ENCODE measurements at regions not wholly inside any gene's neighbourhood (a gene's known extent, or its start where the extent isn't known, plus 50 kb on each side); places are given as distances from the start of the nearest gene placed in this dataset.
"Not testable (repeated sequence)": the region's sequence is repeated elsewhere in the genome, so short reads cannot be mapped to it uniquely, and the experiment has no call there.

DNA sequence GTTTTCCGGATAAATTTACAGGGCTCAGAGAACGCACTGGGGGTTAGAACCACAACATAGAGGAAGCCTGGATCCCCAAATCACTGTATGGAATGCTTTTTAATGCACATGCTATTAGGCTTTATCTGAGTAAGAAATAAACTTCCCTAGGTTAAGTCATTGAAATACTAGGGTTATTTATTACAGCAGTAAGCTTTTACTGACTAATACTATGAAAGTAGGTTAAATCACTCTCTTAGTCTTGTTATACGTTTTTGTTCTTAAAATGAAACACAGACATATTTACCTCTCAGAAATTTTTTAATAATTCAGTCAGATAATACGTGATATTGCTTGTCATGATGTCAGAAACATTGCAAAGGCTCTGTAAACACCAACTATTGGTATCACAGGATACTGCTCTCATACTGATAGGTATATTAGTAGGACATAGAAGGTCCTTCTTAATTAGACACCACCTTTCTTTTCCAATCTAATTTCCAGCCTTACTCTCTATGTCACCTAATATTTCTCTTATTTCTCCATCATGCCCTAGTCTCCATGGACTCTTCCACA, 162.7 kb upstream of the NYAP2 start:
- no peaks in the 10 kb centered on the region for H3K36me3 ChIP-seq (ENCODE audit: insufficient read depth, low read length)
- no peaks in the 10 kb centered on the region for H3F3A ChIP-seq (ENCODE audit: insufficient read depth, low read length)
- H3K79me2 ChIP-seq (ENCODE audit: insufficient read depth, low read length): no peaks in the 10 kb centered on the region
- H3K9me3 ChIP-seq (ENCODE audit: low read length): no peaks in the 10 kb centered on the region
- H3K4me1 ChIP-seq (ENCODE audit: insufficient read depth, low read length, severe bottlenecking): no peaks in the 10 kb centered on the region
- H4K20me1 ChIP-seq (ENCODE audit: insufficient read depth, low read length): no peaks in the 10 kb centered on the region
- no peak overlapping the region for H3K4me2 ChIP-seq (ENCODE audit: low read length)
- H2AFZ ChIP-seq (ENCODE audit: low read length): no peak overlapping the region
- H3K9me2 ChIP-seq (ENCODE audit: low read depth, low read length): no peaks in the 10 kb centered on the region
- TF ChIP-seq CTCF (IDR thresholded peaks at IDR 0.05; ENCODE audit: low read length) (no peak), EZH2 (IDR thresholded peaks at IDR 0.05; ENCODE audit: borderline replicate concordance, low read length) (no peak)
- no peak overlapping the region for H3K27ac ChIP-seq (ENCODE audit: low read depth, low read length, poor library complexity, severe bottlenecking)
- no peak overlapping the region for H3K4me3 ChIP-seq (ENCODE audit: low read depth, low read length, poor library complexity, severe bottlenecking)
- no peaks in the 10 kb centered on the region for H3K27me3 ChIP-seq (ENCODE audit: insufficient read depth, low read length)
- H3K9ac ChIP-seq (ENCODE audit: low read length): no peak overlapping the region

GRCh38 chr2:225233234-225233633, 166.3 kb upstream of the NYAP2 start:
- no peaks in the 10 kb centered on the region for H4K20me1 ChIP-seq (ENCODE audit: insufficient read depth, low read length)
- H2AFZ ChIP-seq (ENCODE audit: low read length): no peak overlapping the region
- H3K9ac ChIP-seq (ENCODE audit: low read length): no peak overlapping the region
- no peak overlapping the region for H3K4me3 ChIP-seq (ENCODE audit: low read depth, low read length, poor library complexity, severe bottlenecking)
- no peak overlapping the region for H3K27ac ChIP-seq (ENCODE audit: low read depth, low read length, poor library complexity, severe bottlenecking)
- no peaks in the 10 kb centered on the region for H3F3A ChIP-seq (ENCODE audit: insufficient read depth, low read length)
- H3K79me2 ChIP-seq (ENCODE audit: insufficient read depth, low read length): no peaks in the 10 kb centered on the region
- H3K27me3 ChIP-seq (ENCODE audit: insufficient read depth, low read length): no peaks in the 10 kb centered on the region
- TF ChIP-seq CTCF (IDR thresholded peaks at IDR 0.05; ENCODE audit: low read length): no peak
- TF ChIP-seq EZH2 (IDR thresholded peaks at IDR 0.05; ENCODE audit: borderline replicate concordance, low read length): no peak
- H3K36me3 ChIP-seq (ENCODE audit: insufficient read depth, low read length): no peaks in the 10 kb centered on the region
- H3K4me2 ChIP-seq (ENCODE audit: low read length): no peak overlapping the region
- H3K9me2 ChIP-seq (ENCODE audit: low read depth, low read length): no peaks in the 10 kb centered on the region
- no peaks in the 10 kb centered on the region for H3K4me1 ChIP-seq (ENCODE audit: insufficient read depth, low read length, severe bottlenecking)
- H3K9me3 ChIP-seq (ENCODE audit: low read length): no peaks in the 10 kb centered on the region

- Histone ChIP-seq H3K4me1 (ENCODE audit: insufficient read depth, low read length, severe bottlenecking) (no peaks in the 10 kb centered on the region), H4K20me1 (ENCODE audit: insufficient read depth, low read length) (no peaks in the 10 kb centered on the region), H3K36me3 (ENCODE audit: insufficient read depth, low read length) (no peaks in the 10 kb centered on the region), H3K79me2 (ENCODE audit: insufficient read depth, low read length) (no peaks in the 10 kb centered on the region), H3K27me3 (ENCODE audit: insufficient read depth, low read length) (no peaks in the 10 kb centered on the region), H3F3A (ENCODE audit: insufficient read depth, low read length) (no peaks in the 10 kb centered on the region), H3K27ac (ENCODE audit: low read depth, low read length, poor library complexity, severe bottlenecking) (no peak overlapping the region), H2AFZ (ENCODE audit: low read length) (no peak overlapping the region), H3K9me3 (ENCODE audit: low read length) (no peaks in the 10 kb centered on the region), H3K9ac (ENCODE audit: low read length) (no peak overlapping the region), H3K4me2 (ENCODE audit: low read length) (no peak overlapping the region), H3K9me2 (ENCODE audit: low read depth, low read length) (no peaks in the 10 kb centered on the region), H3K4me3 (ENCODE audit: low read depth, low read length, poor library complexity, severe bottlenecking) (no peak overlapping the region)
- no peak for TF ChIP-seq CTCF (IDR thresholded peaks at IDR 0.05; ENCODE audit: low read length)
- no peak for TF ChIP-seq EZH2 (IDR thresholded peaks at IDR 0.05; ENCODE audit: borderline replicate concordance, low read length)
These were observed 167.6 kb upstream of the NYAP2 start for GRCh38 chr2:225231900-225232299.

GRCh38 chr2:225229346-225229745, 170.2 kb upstream of the NYAP2 start:
- H3K9me2 ChIP-seq (ENCODE audit: low read depth, low read length); H3K4me3 ChIP-seq (ENCODE audit: low read depth, low read length, poor library complexity, severe bottlenecking); H3K27ac ChIP-seq (ENCODE audit: low read depth, low read length, poor library complexity, severe bottlenecking); H3K79me2 ChIP-seq (ENCODE audit: insufficient read depth, low read length); H3K4me1 ChIP-seq (ENCODE audit: insufficient read depth, low read length, severe bottlenecking); H3K27me3 ChIP-seq (ENCODE audit: insufficient read depth, low read length); H3F3A ChIP-seq (ENCODE audit: insufficient read depth, low read length); H3K9me3 ChIP-seq (ENCODE audit: low read length); H2AFZ ChIP-seq (ENCODE audit: low read length); H4K20me1 ChIP-seq (ENCODE audit: insufficient read depth, low read length); H3K4me2 ChIP-seq (ENCODE audit: low read length); H3K9ac ChIP-seq (ENCODE audit: low read length); H3K36me3 ChIP-seq (ENCODE audit: insufficient read depth, low read length): not testable (repeated sequence)
